AG04449 (cell line): ENCODE measurements at regions not wholly inside any gene's neighbourhood (a gene's known extent, or its start where the extent isn't known, plus 50 kb on each side); places are given as distances from the start of the nearest gene placed in this dataset.
A peak's percentile ranks its signal among the peaks of the same experiment; 100 is the strongest.

Experiments
- CTCF ChIA-PET: fragments of 350-600 bp; formaldehyde crosslinking; extraction: SDS; loops from one replicate; lab custom pipeline; 2021; ENCODE audit warnings: antibody characterized with exemption; lab: Yijun Ruan, JAX
- POLR2A ChIA-PET: fragments of 400-600, 350-600 bp; formaldehyde crosslinking; extraction: SDS; loops from one replicate; lab custom pipeline; 2020; ENCODE audit warnings: antibody characterized with exemption, inconsistent platforms; lab: Yijun Ruan, JAX
- DNase-seq: peaks from one replicate; pipeline ENCODE4 v3.0.0-alpha.2; 2010; ENCODE audit warnings: low read depth, low spot score
- H3K4me3 ChIP-seq: 2 replicates; pipeline ENCODE4 v1.5.1; 2011; ENCODE audit warnings: low read depth, mild to moderate bottlenecking, control low read depth, low read length
- TF ChIP-seq, protein P1 (sequence below): IDR thresholded peaks from one replicate; pipeline ENCODE4 v1.5.1; 2011; ENCODE audit warnings: mild to moderate bottlenecking, moderate library complexity, low read length, control low read depth, inconsistent platforms; ENCODE audit not compliant: insufficient read depth; ENCODE audit errors: missing control alignments

- TF ChIP-seq, protein P1, sequence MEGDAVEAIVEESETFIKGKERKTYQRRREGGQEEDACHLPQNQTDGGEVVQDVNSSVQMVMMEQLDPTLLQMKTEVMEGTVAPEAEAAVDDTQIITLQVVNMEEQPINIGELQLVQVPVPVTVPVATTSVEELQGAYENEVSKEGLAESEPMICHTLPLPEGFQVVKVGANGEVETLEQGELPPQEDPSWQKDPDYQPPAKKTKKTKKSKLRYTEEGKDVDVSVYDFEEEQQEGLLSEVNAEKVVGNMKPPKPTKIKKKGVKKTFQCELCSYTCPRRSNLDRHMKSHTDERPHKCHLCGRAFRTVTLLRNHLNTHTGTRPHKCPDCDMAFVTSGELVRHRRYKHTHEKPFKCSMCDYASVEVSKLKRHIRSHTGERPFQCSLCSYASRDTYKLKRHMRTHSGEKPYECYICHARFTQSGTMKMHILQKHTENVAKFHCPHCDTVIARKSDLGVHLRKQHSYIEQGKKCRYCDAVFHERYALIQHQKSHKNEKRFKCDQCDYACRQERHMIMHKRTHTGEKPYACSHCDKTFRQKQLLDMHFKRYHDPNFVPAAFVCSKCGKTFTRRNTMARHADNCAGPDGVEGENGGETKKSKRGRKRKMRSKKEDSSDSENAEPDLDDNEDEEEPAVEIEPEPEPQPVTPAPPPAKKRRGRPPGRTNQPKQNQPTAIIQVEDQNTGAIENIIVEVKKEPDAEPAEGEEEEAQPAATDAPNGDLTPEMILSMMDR, result peak; percentile 72
- POLR2A ChIA-PET, result no interaction called here
- no peak overlapping the region for H3K4me3 ChIP-seq
- DNase-seq, result peak; percentile 21
- CTCF ChIA-PET, result interaction anchor here (0.7 to 6.7 kb wide), 27 partner anchors 9 to 815 kb away, joined by 3 to 80 read pairs (median 3); no protein-coding TSS in a partner anchor
Measured at GRCh38 chr5:163695830-163696578, 190.6 kb downstream of the MAT2B start.

GRCh38 chr5:163696579-163696887 lies 191.1 kb downstream of the MAT2B start:
- ChIA-PET POLR2A (no interaction called here), CTCF (interaction anchor here (0.7 to 6.7 kb wide), 25 partner anchors 9 to 808 kb away, joined by 3 to 80 read pairs (median 4); no protein-coding TSS in a partner anchor)
- H3K4me3 ChIP-seq, result no peak overlapping the region
- no peak for DNase-seq
- TF ChIP-seq, protein P1, result no peak

DNA sequence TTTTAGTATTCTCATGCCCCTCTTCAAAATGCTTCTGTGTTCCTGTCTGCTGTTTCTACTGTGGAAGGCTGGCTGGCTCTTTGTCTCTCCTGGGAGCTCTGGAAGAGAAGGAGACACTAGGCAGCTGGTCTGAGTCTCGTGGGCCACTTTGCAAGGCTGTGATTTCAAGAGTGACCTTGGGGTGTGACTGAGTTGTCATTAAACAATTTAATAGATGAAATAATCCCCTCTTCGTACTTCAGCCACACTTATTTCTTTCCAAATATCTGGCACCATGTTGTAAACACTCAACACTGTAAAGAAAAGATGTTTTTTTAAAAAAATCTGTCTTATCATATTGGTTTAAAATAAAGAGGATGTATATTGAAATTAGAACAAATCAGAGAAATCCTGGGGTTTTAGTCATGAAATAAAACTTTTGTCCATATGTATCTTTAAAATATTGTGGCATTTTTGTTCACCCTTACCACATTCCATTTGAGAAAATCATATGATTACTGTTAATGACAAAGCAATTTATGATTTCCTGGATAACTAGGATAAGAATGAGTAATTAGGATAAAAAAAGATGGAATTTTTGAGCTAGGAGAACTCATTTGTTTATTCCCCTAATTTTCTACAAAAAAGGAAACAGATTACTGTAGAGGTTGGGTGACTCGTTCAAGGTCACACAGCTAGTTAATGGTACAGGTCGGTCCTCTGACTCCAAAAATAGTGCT lies 200.8 kb downstream of the MAT2B start:
- no peak overlapping the region for H3K4me3 ChIP-seq
- POLR2A ChIA-PET, result interaction anchor here (0.6 kb wide), 1 partner anchor 139 kb away, joined by 3 read pairs; no protein-coding TSS in a partner anchor
- CTCF ChIA-PET, result interaction anchor here (1.7 kb wide), 2 partner anchors 10 to 798 kb away, joined by 4 to 10 read pairs; no protein-coding TSS in a partner anchor
- TF ChIP-seq, protein P1, result no peak
- peak; percentile 4 for DNase-seq

- CTCF ChIA-PET, result interaction anchor here (0.9 kb wide), 1 partner anchor 10 kb away, joined by 3 read pairs; no protein-coding TSS in a partner anchor
- DNase-seq, result no peak
- no peak overlapping the region for H3K4me3 ChIP-seq
- TF ChIP-seq, protein P1, result no peak
- POLR2A ChIA-PET, result no interaction called here
Measured at GRCh38 chr5:163712011-163712410, 206.6 kb downstream of the MAT2B start.

DNA sequence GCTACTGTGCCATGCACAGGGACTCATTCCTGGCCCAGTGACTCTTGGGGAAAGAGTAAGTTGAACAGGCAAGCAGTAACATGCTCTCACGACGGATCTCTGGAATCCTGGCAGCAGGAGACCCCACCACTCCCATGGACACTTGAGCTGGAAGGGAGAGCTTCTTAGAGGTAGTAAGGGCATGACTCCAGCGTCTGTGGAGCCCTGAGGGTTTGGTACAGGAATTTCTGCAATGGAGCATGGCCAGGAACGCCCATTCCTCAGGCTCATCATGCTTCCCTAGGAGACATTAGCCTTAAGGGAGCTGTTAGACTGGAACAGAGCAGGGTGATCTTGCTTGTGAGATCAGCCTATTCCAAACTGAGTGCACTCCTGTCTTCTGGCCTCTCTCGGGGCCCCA lies 212.9 kb downstream of the MAT2B start:
- ChIA-PET CTCF (interaction anchor here (1.0 kb wide), 1 partner anchor 22 kb away, joined by 3 read pairs; no protein-coding TSS in a partner anchor), POLR2A (no interaction called here)
- TF ChIP-seq, protein P1, result no peak
- no peak for DNase-seq
- H3K4me3 ChIP-seq, result no peak overlapping the region

DNA sequence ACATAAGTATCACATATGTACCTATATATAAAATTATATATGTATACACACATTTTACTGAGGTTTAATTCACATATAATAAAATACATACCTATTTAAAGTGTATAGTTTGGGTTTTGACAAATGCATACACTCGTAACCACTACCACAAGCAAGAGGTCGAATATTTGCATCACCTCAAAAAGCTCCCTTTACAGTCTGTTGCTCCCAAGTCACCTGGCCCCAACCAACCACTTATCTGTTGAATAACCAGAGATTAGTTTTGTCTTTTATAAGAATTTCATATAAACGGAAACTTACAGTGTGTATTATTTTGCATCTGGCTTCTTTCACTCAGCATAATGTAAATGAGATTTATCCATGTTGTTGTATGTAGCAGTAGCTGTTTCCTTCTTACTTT lies 218.9 kb downstream of the MAT2B start:
- TF ChIP-seq, protein P1, result no peak
- ChIA-PET POLR2A (no interaction called here), CTCF (no interaction called here)
- no peak overlapping the region for H3K4me3 ChIP-seq
- DNase-seq, result no peak
